H1 (cell line): ENCODE measurements at regions not wholly inside any gene's neighbourhood (a gene's known extent, or its start where the extent isn't known, plus 50 kb on each side); places are given as distances from the start of the nearest gene placed in this dataset.

Experiments
- CBX5 ChIP-seq: fragments of 300-800, 300-1000 bp; sonication (generic); IDR thresholded peaks from 2 replicates; pipeline ENCODE4 v1.7.1; 2016; ENCODE audit warnings: antibody characterized with exemption, low read length, low read depth
- E2F6 ChIP-seq: IDR thresholded peaks from 2 replicates; pipeline ENCODE4 v1.6.1; 2012; ENCODE audit warnings: inconsistent platforms
- GABPA ChIP-seq: IDR thresholded peaks from 2 replicates; pipeline ENCODE4 v1.6.1; 2011; ENCODE audit warnings: mild to moderate bottlenecking, low read length, moderate library complexity, borderline replicate concordance; ENCODE audit not compliant: insufficient read depth
- MAFK ChIP-seq: IDR thresholded peaks from 2 replicates; pipeline ENCODE4 v1.6.1; 2012; ENCODE audit warnings: low read depth, mild to moderate bottlenecking, improper control_type of control experiment, low read length
- RFX5 ChIP-seq: IDR thresholded peaks from 2 replicates; pipeline ENCODE4 v1.6.1; 2011; ENCODE audit warnings: low read depth, low read length, improper control_type of control experiment, borderline replicate concordance
- SP4 ChIP-seq: IDR thresholded peaks from 2 replicates; pipeline ENCODE4 v1.6.1; 2012; ENCODE audit warnings: low read length, inconsistent platforms
- TBP ChIP-seq: IDR thresholded peaks from 2 replicates; pipeline ENCODE4 v1.6.1; 2011; ENCODE audit warnings: low read depth, low read length, improper control_type of control experiment

DNA sequence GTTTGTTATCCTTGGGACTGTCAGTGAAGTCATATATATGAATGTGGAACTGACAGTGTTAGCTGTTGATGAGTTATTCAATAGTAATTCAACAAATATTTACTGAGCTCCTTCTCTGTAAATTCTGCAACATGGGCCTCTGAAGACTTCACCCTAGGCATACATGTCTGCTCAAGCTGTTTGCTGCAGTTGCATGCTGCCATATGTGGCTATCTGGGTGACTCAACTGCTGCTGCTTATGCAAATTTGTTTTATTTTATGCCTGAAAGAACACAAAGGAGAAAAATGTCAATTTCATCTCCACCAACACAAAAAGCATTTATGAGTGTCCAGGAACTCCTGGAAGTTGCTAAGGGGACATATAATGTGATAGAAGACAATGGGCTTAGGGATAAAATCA is 417.6 kb downstream of the AASDHPPT start (continued):
- no peak for TF ChIP-seq CBX5
- no peak for TF ChIP-seq TBP
- TF ChIP-seq RFX5, result no peak
- no peak for TF ChIP-seq E2F6
- TF ChIP-seq GABPA, result no peak
- TF ChIP-seq SP4, result no peak
- TF ChIP-seq MAFK, result no peak
